Left ventricle myocardium inferior (tissue), 1 donor: ENCODE measurements at regions not wholly inside any gene's neighbourhood (a gene's known extent, or its start where the extent isn't known, plus 50 kb on each side); places are given as distances from the start of the nearest gene placed in this dataset.

Experiments used
- DNase-seq: peaks from one replicate; pipeline ENCODE4 v3.0.0-alpha.2; 2020
- H3K27ac ChIP-seq: fragments of 200-600 bp; replicated peaks from 2 replicates; pipeline ENCODE4 v1.8.0; 2021
- H3K27me3 ChIP-seq: fragments of 200-600 bp; 2 replicates; pipeline ENCODE4 v1.8.0; 2021; ENCODE audit warnings: low read depth
- H3K36me3 ChIP-seq: fragments of 200-600 bp; 2 replicates; pipeline ENCODE4 v1.8.0; 2021
- H3K4me1 ChIP-seq: fragments of 200-600 bp; 2 replicates; pipeline ENCODE4 v1.8.0; 2021
- H3K4me3 ChIP-seq: fragments of 200-600 bp; 2 replicates; pipeline ENCODE4 v1.8.0; 2021; ENCODE audit warnings: mild to moderate bottlenecking, moderate library complexity
- H3K9me3 ChIP-seq: fragments of 200-600 bp; replicated peaks from 2 replicates; pipeline ENCODE4 v1.8.0; 2021
- CTCF ChIP-seq: fragments of 200-600 bp; IDR thresholded peaks from 2 replicates; pipeline ENCODE4 v1.8.0; 2021; ENCODE audit warnings: antibody characterized with exemption, mild to moderate bottlenecking, borderline replicate concordance
- intact Hi-C: fragments of 100-400 bp; cut with micrococcal nuclease; formaldehyde crosslinking; loops from one replicate; pipeline ENCODE4 v1.11.0; 2022
- donor health status: DM: no; HTN: yes; CAD: no; lungs with severe emphysema.

DNA sequence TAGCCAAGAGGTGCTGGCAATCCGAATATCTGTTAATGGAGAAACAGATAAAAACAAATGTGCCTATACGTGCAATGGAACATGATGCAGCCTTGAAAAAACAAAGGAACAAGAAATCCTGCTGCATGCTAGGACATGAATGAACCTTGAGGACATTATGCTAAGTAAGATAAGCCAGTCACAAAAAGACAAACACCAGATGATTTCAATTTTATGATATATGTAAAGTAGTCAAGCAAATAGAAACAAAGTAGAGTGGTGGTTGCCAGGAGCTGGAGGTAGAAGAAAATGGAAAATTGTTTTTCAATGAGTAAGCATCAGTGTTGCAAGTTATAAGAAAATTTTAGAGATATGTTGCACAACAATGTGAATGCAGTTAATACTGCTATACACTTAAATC lies 409.7 kb upstream of the CDH8 start:
- intact Hi-C loops, result no loop called here
- no peak overlapping the region for H3K4me3 ChIP-seq
- no peak for TF ChIP-seq CTCF
- no peak for DNase-seq
- H3K9me3 ChIP-seq, result peaks cover 34% of the 10 kb centered on the region
- no peaks in the 10 kb centered on the region for H3K36me3 ChIP-seq
- no peaks in the 10 kb centered on the region for H3K27me3 ChIP-seq
- no peak overlapping the region for H3K27ac ChIP-seq
- no peaks in the 10 kb centered on the region for H3K4me1 ChIP-seq

DNA sequence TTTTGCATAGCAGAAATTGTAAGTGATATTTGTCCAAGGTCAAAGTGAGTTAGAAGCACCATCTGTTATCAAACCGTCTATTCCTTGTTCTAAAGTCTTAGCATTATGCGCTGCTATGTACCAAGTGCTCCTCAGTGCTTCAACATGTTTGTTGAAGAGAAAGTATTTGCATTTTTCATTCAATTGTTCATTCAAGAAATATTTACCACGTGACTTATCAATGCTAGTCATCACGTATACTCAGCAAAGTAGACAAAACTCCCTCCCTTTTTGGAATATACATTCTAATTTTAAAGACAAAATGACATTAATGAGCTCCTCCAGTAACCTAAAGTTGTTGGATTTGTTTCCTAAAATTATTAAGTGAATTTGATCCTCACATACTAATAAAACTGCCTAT lies 388.0 kb upstream of the CDH8 start:
- Histone ChIP-seq H3K27ac (no peak overlapping the region), H3K4me3 (no peak overlapping the region), H3K9me3 (peaks cover 5% of the 10 kb centered on the region), H3K36me3 (no peaks in the 10 kb centered on the region), H3K27me3 (no peaks in the 10 kb centered on the region), H3K4me1 (no peaks in the 10 kb centered on the region)
- intact Hi-C loops, result no loop called here
- no peak for DNase-seq
- TF ChIP-seq CTCF, result no peak

DNA sequence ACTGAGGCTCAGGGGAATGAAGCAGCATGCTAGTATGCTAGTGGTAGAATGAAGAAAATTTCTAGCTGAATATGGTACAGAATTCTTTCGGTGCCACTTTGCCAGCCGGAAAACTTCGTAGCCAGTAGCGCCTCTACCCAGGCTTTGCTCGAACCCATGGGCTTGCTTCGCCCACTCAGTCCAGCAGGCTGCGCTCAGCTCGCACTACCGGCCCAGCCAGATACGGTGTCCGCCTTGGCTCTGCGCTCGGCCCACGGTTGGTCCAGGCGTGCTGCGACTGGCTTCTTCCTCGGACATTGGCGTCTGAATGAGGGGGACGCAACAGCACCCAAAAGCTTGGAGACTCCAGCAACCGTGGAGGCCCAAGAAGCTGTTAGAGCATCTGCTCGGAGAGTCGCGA lies 372.5 kb upstream of the CDH8 start:
- no peaks in the 10 kb centered on the region for H3K4me1 ChIP-seq
- no peaks in the 10 kb centered on the region for H3K27me3 ChIP-seq
- H3K4me3 ChIP-seq, result no peak overlapping the region
- peaks cover 39% of the 10 kb centered on the region for H3K9me3 ChIP-seq
- no peak overlapping the region for H3K27ac ChIP-seq
- no peaks in the 10 kb centered on the region for H3K36me3 ChIP-seq
- no peak for DNase-seq
- intact Hi-C loops, result no loop called here
- no peak for TF ChIP-seq CTCF

- Histone ChIP-seq H3K27ac (no peak overlapping the region), H3K9me3 (peaks cover 18% of the 10 kb centered on the region), H3K4me1 (no peaks in the 10 kb centered on the region), H3K27me3 (no peaks in the 10 kb centered on the region), H3K36me3 (no peaks in the 10 kb centered on the region), H3K4me3 (no peak overlapping the region)
- intact Hi-C loops, result no loop called here
- TF ChIP-seq CTCF, result no peak
- no peak for DNase-seq
These were observed 370.1 kb upstream of the CDH8 start for GRCh38 chr16:62406387-62406786.

- TF ChIP-seq CTCF, result no peak
- Histone ChIP-seq H3K36me3 (no peaks in the 10 kb centered on the region), H3K4me3 (no peak overlapping the region), H3K27ac (no peak overlapping the region), H3K27me3 (no peaks in the 10 kb centered on the region), H3K4me1 (no peaks in the 10 kb centered on the region), H3K9me3 (peaks cover 23% of the 10 kb centered on the region)
- no peak for DNase-seq
- intact Hi-C loops, result no loop called here
These were observed 368.8 kb upstream of the CDH8 start for GRCh38 chr16:62404842-62405611.
